ENCODE measurements at regions not wholly inside any gene's neighbourhood (a gene's known extent, or its start where the extent isn't known, plus 50 kb on each side); places are given as distances from the start of the nearest gene placed in this dataset.

- no peak overlapping the region for H3K4me3 Mint-ChIP-seq
- peaks cover 7% of the 10 kb centered on the region; the same call in 1 of the 2 replicates for H3K4me1 Mint-ChIP-seq (ENCODE audit: low read depth)
- no peak for TF ChIP-seq CTCF (IDR thresholded peaks at IDR 0.05)
- H3K9me3 Mint-ChIP-seq, result peaks cover 6% of the 10 kb centered on the region; the same call in 1 of the 2 replicates
- H3K36me3 Mint-ChIP-seq (ENCODE audit: low read depth), result no peaks in the 10 kb centered on the region
- H3K27me3 Mint-ChIP-seq (ENCODE audit: insufficient read depth), result peaks cover 2% of the 10 kb centered on the region
- H3K27ac Mint-ChIP-seq, result no peak overlapping the region
- no peak for DNase-seq
These were observed 510.4 kb downstream of the MID1IP1 start for GRCh38 chrX:39311646-39312045.

GRCh38 chrX:39313146-39313545, 511.9 kb downstream of the MID1IP1 start:
- no peak overlapping the region for H3K27ac Mint-ChIP-seq
- no peak overlapping the region for H3K4me3 Mint-ChIP-seq
- no peaks in the 10 kb centered on the region for H3K36me3 Mint-ChIP-seq (ENCODE audit: low read depth)
- H3K4me1 Mint-ChIP-seq (ENCODE audit: low read depth), result peaks cover 7% of the 10 kb centered on the region; the same call in 1 of the 2 replicates
- no peak for TF ChIP-seq CTCF (IDR thresholded peaks at IDR 0.05)
- no peak for DNase-seq
- H3K9me3 Mint-ChIP-seq, result peaks cover 6% of the 10 kb centered on the region; the same call in 1 of the 2 replicates
- H3K27me3 Mint-ChIP-seq (ENCODE audit: insufficient read depth), result no peaks in the 10 kb centered on the region; the same call in 1 of the 2 replicates

- H3K4me3 Mint-ChIP-seq, result no peak overlapping the region
- no peaks in the 10 kb centered on the region for H3K4me1 Mint-ChIP-seq (ENCODE audit: low read depth)
- H3K9me3 Mint-ChIP-seq, result no peaks in the 10 kb centered on the region
- no peaks in the 10 kb centered on the region for H3K36me3 Mint-ChIP-seq (ENCODE audit: low read depth)
- H3K27ac Mint-ChIP-seq, result no peak overlapping the region
- no peak for TF ChIP-seq CTCF (IDR thresholded peaks at IDR 0.05)
- DNase-seq, result no peak
- H3K27me3 Mint-ChIP-seq (ENCODE audit: insufficient read depth), result no peaks in the 10 kb centered on the region
These were observed 517.5 kb downstream of the MID1IP1 start for GRCh38 chrX:39318506-39319343.

- no peak for DNase-seq
- no peak for TF ChIP-seq CTCF (IDR thresholded peaks at IDR 0.05)
- H3K27me3 Mint-ChIP-seq (ENCODE audit: insufficient read depth), result no peaks in the 10 kb centered on the region
- H3K36me3 Mint-ChIP-seq (ENCODE audit: low read depth), result no peaks in the 10 kb centered on the region
- H3K27ac Mint-ChIP-seq, result no peak overlapping the region
- no peak overlapping the region for H3K4me3 Mint-ChIP-seq
- no peaks in the 10 kb centered on the region for H3K4me1 Mint-ChIP-seq (ENCODE audit: low read depth)
- no peaks in the 10 kb centered on the region for H3K9me3 Mint-ChIP-seq
These were observed 518.9 kb downstream of the MID1IP1 start for GRCh38 chrX:39320165-39320564.

GRCh38 chrX:39322496-39322895, 521.2 kb downstream of the MID1IP1 start:
- H3K4me3 Mint-ChIP-seq, result no peak overlapping the region
- H3K4me1 Mint-ChIP-seq (ENCODE audit: low read depth), result no peaks in the 10 kb centered on the region
- no peak for TF ChIP-seq CTCF (IDR thresholded peaks at IDR 0.05)
- no peaks in the 10 kb centered on the region for H3K36me3 Mint-ChIP-seq (ENCODE audit: low read depth)
- no peaks in the 10 kb centered on the region for H3K27me3 Mint-ChIP-seq (ENCODE audit: insufficient read depth)
- no peak overlapping the region for H3K27ac Mint-ChIP-seq
- H3K9me3 Mint-ChIP-seq, result no peaks in the 10 kb centered on the region
- no peak for DNase-seq

Data from HFFc6 (cell line).